HG02678 (cell line): ENCODE measurements at regions not wholly inside any gene's neighbourhood (a gene's known extent, or its start where the extent isn't known, plus 50 kb on each side); places are given as distances from the start of the nearest gene placed in this dataset.

ENCODE experiments used
- ATAC-seq: cut with Tn5 transposase; IDR thresholded peaks from one replicate; pipeline ENCODE4 v1.9.1; 2021; ENCODE audit warnings: mild to moderate bottlenecking, moderate library complexity; ENCODE audit not compliant: unreplicated experiment

GRCh38 chr3:94256888-94257813, 194.3 kb downstream of the NSUN3 start:
- no peak for ATAC-seq

GRCh38 chr3:94258851-94259250, 196.0 kb downstream of the NSUN3 start:
- ATAC-seq: no peak

- ATAC-seq: no peak
These were observed 196.4 kb downstream of the NSUN3 start for GRCh38 chr3:94259291-94259690.

GRCh38 chr3:94269763-94270162, 206.9 kb downstream of the NSUN3 start:
- no peak for ATAC-seq

GRCh38 chr3:94272016-94272415, 209.2 kb downstream of the NSUN3 start:
- no peak for ATAC-seq

GRCh38 chr3:94280958-94281357, 218.1 kb downstream of the NSUN3 start:
- no peak for ATAC-seq

- no peak for ATAC-seq
These were observed 223.0 kb downstream of the NSUN3 start for GRCh38 chr3:94285872-94286271.

GRCh38 chr3:94291686-94292085, 228.8 kb downstream of the NSUN3 start:
- ATAC-seq: no peak

- no peak for ATAC-seq
These were observed 229.3 kb downstream of the NSUN3 start for GRCh38 chr3:94292151-94292550.

- no peak for ATAC-seq
These were observed 230.9 kb downstream of the NSUN3 start for GRCh38 chr3:94293793-94294195.

GRCh38 chr3:94294806-94295205, 231.9 kb downstream of the NSUN3 start:
- no peak for ATAC-seq

- no peak for ATAC-seq
These were observed 236.9 kb downstream of the NSUN3 start for GRCh38 chr3:94299716-94300115.

- ATAC-seq: no peak
These were observed 238.5 kb downstream of the NSUN3 start for GRCh38 chr3:94301366-94301765.

GRCh38 chr3:94303266-94303665, 240.4 kb downstream of the NSUN3 start:
- no peak for ATAC-seq

- no peak for ATAC-seq
These were observed 241.0 kb downstream of the NSUN3 start for GRCh38 chr3:94303897-94304296.

GRCh38 chr3:94304954-94305353, 242.1 kb downstream of the NSUN3 start:
- ATAC-seq: no peak

GRCh38 chr3:94305835-94306611, 243.2 kb downstream of the NSUN3 start:
- ATAC-seq: no peak

GRCh38 chr3:94307588-94307987, 244.7 kb downstream of the NSUN3 start:
- ATAC-seq: no peak

GRCh38 chr3:94308767-94309166, 245.9 kb downstream of the NSUN3 start:
- ATAC-seq: no peak

GRCh38 chr3:94310341-94311135, 247.7 kb downstream of the NSUN3 start:
- no peak for ATAC-seq

- no peak for ATAC-seq
These were observed 248.8 kb downstream of the NSUN3 start for GRCh38 chr3:94311651-94312050.
